Stimulated activated memory B cell treated with anti-CD40 and anti-IgM and Interleukin-4, amounts not matched to agents 10 μg/mL and 1 μg/mL and 100 μg/mL, for 72 hours (primary cell): ENCODE measurements at regions not wholly inside any gene's neighbourhood (a gene's known extent, or its start where the extent isn't known, plus 50 kb on each side); places are given as distances from the start of the nearest gene placed in this dataset.

ENCODE experiments used
- ATAC-seq: fragments of 150-1000 bp; cut with Tn5 transposase; 2 replicates; pipeline ENCODE4 v1.10.0; 2021
- H3K27ac Mint-ChIP-seq: one replicate; pipeline ENCODE4 v1.8.0; 2022; ENCODE audit warnings: mild to moderate bottlenecking, mixed read lengths
- H3K27me3 Mint-ChIP-seq: one replicate; pipeline ENCODE4 v1.8.0; 2022; ENCODE audit warnings: mixed read lengths
- H3K36me3 Mint-ChIP-seq: one replicate; pipeline ENCODE4 v1.8.0; 2022; ENCODE audit warnings: mixed read lengths
- H3K4me1 Mint-ChIP-seq: one replicate; pipeline ENCODE4 v1.8.0; 2022; ENCODE audit warnings: mixed read lengths
- H3K4me3 Mint-ChIP-seq: one replicate; pipeline ENCODE4 v1.8.0; 2022; ENCODE audit warnings: mild to moderate bottlenecking, moderate library complexity, mixed read lengths
- H3K9me3 Mint-ChIP-seq: one replicate; pipeline ENCODE4 v1.8.0; 2022; ENCODE audit warnings: mixed read lengths

DNA sequence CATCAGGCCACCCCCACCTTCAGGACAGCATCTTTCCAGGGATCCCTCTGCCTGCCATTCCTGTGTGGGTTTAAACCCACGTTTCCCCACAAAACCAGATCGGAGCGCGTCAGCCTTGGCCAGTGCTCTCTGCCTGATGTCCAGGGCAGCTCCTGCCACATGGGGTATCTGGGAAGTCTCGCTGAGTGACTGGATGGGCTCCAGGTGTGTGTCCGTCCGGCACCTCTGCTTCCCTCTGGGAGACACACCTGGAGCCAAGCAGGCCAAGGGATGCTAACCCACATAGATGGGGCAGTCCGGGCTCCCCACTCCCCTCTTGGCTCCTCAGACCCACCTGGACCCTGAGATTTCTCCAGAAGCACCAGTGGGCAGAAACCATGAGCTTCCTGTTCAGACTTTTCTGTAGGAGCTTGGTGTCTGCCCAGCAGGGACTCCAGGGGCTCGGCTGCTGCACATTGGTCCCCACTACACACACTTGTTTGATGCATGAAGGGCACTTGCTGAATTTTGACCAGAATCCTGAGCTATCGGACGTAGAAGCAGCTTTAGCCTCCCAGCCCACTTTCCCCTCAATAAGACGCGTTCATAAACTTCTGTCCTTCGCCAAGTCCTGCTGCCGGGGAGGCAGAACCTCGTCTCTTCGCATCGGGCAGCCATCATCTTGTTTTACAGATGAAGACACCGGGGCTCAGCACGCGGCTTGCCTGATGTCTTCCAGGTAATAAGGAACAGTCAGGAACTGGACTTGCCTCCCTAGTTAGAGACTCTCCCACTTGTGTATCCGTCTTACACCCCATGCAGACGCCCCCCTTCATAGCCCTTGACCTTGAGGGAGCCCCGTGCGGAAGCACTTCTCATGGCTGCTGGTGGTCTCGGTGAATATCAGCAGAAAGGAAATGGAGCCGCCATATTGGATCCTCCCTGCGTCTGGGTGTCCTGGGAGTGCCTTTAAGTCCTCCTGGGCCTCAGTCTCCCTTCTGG is 91.6 kb upstream of the ZNF469 start:
- Mint-ChIP-seq H3K9me3 (peaks cover 13% of the 10 kb centered on the region), H3K4me3 (no peak overlapping the region), H3K4me1 (no peaks in the 10 kb centered on the region), H3K36me3 (no peaks in the 10 kb centered on the region), H3K27me3 (peaks cover 32% of the 10 kb centered on the region), H3K27ac (no peak overlapping the region)
- ATAC-seq, result no peak

DNA sequence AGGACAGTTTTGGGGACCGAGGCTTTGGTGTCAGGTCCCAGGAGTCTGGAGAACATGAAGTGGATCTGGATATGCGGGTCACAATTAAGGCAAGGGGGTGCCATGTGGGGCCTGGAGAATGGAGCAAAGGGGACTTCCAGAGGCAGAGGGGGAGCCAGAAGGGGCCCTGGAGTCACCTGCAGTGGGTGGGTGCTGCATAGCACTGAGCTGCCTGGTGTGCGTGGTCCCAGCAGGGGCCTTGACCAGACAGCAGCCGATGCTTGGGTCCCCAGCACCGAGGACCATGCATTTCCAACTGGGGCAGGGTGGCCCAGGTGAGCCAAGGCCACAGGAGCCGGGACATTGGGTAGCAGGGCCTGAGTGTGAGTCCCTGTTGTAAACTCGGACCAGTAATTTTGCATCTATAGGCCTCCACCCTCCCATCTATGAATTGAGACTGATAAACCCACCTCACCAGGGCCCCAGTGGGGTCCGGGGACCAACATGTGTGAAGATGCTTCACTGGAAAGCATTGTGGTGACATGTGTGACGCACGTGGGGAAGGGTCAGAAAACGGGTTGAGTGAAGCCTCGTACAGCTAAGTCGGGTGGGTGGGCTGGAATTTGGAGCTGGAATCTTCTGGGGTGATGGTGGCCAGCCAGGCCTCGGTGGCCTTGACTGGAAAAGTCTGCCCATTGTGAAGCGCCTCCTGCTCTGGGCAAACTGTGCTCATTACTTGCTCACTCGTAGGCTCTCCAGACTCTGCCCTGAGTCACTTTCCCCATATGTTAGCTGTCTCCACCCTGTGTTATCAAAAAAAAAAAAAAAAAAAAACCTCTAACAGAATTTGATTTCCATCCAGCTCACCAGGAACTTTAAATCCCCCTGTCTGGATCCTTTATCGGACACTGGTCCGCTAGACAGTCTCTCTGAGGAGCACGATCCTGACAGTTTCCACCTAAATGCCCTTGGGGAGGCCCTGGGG is 90.5 kb upstream of the ZNF469 start:
- Mint-ChIP-seq H3K4me3 (no peak overlapping the region), H3K9me3 (peaks cover 7% of the 10 kb centered on the region), H3K36me3 (no peaks in the 10 kb centered on the region), H3K27ac (no peak overlapping the region), H3K27me3 (peaks cover 34% of the 10 kb centered on the region), H3K4me1 (no peaks in the 10 kb centered on the region)
- no peak for ATAC-seq

DNA sequence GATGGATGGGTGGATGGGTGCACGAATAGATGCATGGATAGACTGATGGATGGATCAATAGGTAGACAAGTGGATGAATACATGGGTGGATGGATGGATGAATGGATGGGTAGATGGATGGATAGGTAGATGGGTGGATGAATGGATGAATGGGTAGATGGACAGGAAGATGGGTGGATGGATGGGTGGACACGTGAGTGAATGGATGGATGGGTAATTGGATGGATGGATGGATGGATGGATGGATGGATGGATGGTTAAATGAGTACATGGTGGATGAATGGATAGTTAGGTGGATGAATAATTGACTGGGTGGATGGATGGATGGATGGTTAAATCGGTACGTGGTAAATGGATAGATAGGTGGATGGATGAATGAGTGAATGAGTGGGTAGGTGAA is 89.7 kb upstream of the ZNF469 start:
- no peaks in the 10 kb centered on the region for H3K36me3 Mint-ChIP-seq
- peaks cover 6% of the 10 kb centered on the region for H3K9me3 Mint-ChIP-seq
- no peaks in the 10 kb centered on the region for H3K4me1 Mint-ChIP-seq
- H3K27me3 Mint-ChIP-seq, result peaks cover 42% of the 10 kb centered on the region
- no peak overlapping the region for H3K4me3 Mint-ChIP-seq
- ATAC-seq, result no peak
- H3K27ac Mint-ChIP-seq, result no peak overlapping the region

DNA sequence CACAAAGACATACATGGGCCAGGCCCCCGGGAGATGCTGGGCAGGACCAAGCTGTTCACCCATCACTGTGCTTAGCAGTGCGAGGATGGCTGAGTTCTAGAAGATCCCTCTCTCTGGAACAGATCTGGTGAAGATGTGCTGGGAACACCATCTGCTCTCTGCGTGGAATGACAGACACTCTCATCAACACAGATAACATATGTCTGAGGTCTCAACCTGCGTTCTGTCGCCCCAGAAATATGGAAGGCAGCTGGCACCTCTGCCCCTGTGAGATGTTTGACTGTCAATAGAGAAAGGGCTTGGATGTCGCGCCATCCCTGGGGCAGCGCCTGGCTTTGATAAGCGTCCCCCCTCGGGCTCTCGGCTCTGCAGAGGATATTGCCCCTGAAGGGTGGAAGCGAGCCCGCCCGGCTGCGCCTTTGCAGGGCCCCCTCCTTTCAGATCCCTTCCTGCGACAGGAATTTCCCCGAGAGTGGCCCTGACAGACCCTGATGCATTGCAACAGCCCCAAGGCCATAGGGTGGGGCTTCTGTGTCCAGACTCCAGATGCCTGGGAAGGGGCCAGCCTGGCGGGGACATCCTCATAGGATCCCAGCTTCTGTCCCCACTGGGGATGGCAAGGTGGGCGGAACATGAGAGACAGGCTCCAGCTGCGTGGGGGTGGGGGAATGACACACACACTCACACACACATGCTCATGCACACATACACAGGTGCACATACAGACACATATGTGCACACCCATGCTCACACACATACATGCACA is 86.9 kb upstream of the ZNF469 start:
- H3K27ac Mint-ChIP-seq, result no peak overlapping the region
- peaks cover 67% of the 10 kb centered on the region for H3K27me3 Mint-ChIP-seq
- peaks cover 6% of the 10 kb centered on the region for H3K9me3 Mint-ChIP-seq
- ATAC-seq, result no peak
- H3K4me1 Mint-ChIP-seq, result no peaks in the 10 kb centered on the region
- no peaks in the 10 kb centered on the region for H3K36me3 Mint-ChIP-seq
- no peak overlapping the region for H3K4me3 Mint-ChIP-seq

DNA sequence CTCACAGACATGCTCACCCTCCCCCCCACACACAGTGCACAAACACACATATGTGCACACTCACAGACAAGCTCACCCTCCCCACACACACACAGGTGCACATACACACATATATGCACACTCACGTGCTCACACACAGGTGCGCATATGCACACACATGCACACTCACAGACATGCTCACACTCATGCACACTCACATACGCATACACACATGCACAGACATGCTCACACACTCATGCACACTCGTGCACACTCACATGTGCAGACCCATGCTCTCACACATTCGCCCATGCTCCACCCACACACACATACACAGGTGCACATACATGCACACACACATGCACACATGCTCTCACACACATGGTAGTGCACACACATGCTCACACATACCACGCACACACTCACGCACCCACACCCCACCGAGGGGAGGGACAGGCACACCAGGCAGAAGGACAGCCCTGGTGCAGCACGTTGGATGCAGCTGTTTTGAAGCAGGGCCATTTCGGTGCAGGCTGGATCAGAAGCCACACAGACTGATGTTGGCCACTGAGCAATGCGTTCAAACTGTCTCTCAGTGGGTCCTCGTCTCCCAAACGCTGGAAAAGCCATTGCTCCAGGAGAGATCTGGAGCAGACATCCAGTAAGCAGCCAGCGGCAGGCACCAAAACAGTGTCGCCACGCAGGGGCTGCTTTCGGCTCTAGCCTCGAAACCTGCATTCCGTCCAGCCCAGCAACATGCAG is 86.2 kb upstream of the ZNF469 start:
- no peak for ATAC-seq

DNA sequence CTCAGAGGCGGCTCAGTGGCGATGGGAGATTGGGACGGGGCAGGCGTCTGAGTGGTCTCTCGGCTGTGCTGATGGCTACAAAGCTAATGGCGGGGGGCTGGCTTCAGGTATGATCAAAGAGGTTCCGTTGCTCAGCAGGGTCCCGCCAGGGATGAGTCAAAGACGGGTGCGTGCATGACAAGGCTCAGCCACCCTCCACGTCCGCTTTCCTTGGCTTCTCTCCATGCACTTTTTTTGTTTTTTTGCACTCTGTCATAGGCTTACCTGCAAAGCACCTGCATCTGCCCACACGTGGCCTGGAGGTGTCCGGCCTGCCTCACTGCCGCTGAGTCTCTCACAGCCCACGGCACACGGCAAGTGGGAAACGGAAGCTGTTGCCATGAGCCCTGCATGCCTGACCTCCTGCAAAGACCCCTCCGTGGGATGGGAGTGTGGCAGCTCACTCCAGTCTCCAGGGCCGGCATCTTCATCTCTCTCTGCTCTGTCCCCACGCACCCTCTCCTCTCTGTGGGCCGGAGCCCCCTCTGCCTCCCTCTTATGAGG is 85.5 kb upstream of the ZNF469 start:
- Mint-ChIP-seq H3K36me3 (no peaks in the 10 kb centered on the region), H3K4me3 (no peak overlapping the region), H3K4me1 (no peaks in the 10 kb centered on the region), H3K27me3 (peaks cover 70% of the 10 kb centered on the region), H3K9me3 (peaks cover 6% of the 10 kb centered on the region), H3K27ac (no peak overlapping the region)
- no peak for ATAC-seq

More for the DNA sequence above, 86.2 kb upstream of the ZNF469 start:
- Mint-ChIP-seq H3K4me3 (no peak overlapping the region), H3K9me3 (peaks cover 6% of the 10 kb centered on the region), H3K27ac (no peak overlapping the region), H3K27me3 (peaks cover 70% of the 10 kb centered on the region), H3K36me3 (no peaks in the 10 kb centered on the region), H3K4me1 (no peaks in the 10 kb centered on the region)

DNA sequence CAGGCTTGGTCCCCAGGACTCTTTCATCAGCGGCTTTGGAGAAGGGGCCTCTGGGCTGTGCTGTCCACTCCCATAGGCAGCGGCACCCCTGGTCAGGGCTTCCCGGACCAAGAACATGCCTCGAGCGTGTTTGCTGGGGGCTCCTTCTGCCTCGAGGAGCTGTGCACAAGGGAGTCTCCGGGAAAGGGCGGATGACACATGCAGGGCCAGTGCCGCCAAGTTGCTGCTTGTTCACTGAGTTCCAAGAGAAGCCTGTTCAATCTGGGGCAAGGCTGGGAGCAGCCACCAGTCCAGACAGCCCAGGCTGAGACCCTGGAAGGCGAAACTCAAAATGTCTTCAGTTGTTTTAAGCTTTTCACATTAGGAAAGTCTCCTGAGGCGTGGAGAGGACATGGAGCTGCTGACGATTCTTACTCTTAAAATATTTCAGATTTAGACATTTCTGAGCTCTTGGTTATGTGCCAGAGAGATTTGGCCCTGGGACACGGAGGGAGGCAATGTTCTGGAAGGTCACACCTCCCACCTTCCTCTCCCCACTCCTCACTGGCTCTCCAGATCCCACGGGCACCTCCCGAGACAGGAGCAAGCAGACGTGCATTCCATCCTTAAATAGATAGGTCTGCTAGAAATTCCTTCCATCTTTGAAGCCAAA is 84.5 kb upstream of the ZNF469 start:
- no peak for ATAC-seq
- Mint-ChIP-seq H3K4me1 (no peaks in the 10 kb centered on the region), H3K4me3 (no peak overlapping the region), H3K27me3 (peaks cover 70% of the 10 kb centered on the region), H3K27ac (no peak overlapping the region), H3K9me3 (peaks cover under 1% of the 10 kb centered on the region), H3K36me3 (no peaks in the 10 kb centered on the region)

DNA sequence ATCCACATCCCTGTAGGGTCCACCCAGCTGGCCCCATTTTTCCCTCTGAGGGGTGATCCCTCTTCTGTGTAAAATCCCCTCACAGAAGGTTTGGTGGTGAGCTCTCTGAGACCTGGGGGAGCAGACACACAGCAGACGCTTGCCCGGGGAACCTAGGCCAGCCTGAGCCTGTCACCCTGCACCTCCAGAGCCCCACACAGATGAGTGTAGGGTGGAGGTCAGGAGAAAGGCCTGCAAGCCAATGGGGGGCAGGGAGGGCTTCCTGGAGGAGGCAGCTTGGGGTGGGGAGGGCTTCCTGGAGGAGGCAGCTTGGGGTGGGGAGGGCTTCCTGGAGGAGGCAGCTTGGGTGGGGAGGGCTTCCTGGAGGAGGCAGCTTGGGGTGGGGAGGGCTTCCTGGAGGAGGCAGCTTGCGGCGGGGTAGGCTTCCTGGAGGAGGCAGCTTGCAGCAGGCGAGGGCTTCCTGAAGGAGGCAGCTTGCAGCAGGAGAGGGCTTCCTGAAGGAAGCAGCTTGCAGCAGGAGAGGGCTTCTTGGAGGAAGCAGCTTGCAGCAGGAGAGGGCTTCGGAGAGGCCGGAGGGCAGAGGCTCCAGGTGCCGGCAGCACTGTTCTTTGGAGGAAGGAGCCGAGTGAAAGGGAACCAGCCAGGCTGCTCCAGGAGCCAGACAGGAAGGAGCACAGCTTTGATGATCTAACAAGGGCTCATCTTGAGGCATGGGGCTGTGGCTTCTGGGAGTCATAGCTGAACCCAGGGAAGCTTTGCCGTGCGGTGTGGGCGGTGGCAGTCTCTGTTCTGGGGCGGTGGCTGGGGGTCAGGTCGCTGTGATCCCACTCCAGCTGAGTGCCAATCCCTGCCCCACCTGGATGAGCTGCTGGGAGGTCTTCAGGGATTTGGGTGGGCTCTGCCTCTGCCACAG is 83.7 kb upstream of the ZNF469 start:
- no peak overlapping the region for H3K27ac Mint-ChIP-seq
- H3K4me3 Mint-ChIP-seq, result no peak overlapping the region
- H3K36me3 Mint-ChIP-seq, result no peaks in the 10 kb centered on the region
- H3K9me3 Mint-ChIP-seq, result peaks cover 2% of the 10 kb centered on the region
- no peak for ATAC-seq
- H3K4me1 Mint-ChIP-seq, result no peaks in the 10 kb centered on the region
- H3K27me3 Mint-ChIP-seq, result peaks cover 69% of the 10 kb centered on the region

DNA sequence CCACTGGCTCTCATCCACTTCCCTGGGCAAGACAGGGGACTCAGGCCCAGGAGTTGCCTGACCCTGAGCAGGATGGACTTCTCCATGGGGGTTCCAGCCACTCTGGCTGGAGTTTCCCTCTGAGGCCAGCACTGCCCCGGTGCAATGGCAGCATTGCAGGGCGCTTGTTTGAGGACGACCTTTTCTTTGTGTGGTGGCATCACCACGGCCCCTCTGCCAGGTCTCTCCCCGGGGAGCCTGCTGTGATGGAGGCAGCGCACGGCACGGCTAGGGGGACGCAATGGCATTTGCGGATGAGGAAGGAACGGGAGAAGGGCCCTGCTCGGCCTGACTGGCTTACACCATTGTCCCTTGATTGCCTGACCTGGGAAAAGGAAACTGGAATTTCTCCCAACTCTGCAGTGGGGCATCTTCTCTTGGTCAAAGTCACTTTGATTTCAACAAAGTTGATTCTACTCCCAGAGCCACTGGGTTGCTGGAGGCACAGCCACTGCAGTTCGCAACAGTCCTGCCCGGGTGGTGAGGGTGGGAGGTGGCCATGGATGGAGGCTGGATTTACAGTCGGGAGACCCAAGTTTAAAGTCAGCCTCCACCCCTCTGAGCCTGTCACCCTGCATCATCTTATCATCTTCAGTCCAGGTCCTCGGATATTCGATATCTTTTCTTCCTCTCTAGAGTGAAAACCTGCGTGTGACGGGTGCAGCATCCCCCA is 82.9 kb upstream of the ZNF469 start:
- Mint-ChIP-seq H3K9me3 (peaks cover 2% of the 10 kb centered on the region), H3K27ac (no peak overlapping the region), H3K4me1 (no peaks in the 10 kb centered on the region), H3K4me3 (no peak overlapping the region), H3K36me3 (no peaks in the 10 kb centered on the region), H3K27me3 (peaks cover 60% of the 10 kb centered on the region)
- no peak for ATAC-seq

DNA sequence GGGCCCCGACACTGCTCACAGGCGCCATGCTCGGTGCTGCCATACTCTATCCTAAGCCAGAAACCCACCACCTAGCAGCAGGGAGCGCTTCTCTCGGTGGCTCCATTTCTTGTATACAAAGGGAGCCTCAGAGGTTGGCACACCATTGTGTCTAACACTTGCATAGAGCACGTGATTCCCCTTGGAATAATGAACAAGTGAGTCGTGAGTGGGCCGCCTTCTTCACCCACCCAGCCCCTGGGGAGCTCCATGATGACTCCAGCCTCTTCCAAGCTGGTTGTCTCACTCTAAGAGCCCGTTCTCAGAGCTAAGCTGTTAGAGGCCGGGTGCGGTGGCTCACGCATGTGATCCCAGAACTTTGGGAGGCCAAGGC is 82.3 kb upstream of the ZNF469 start:
- peaks cover 60% of the 10 kb centered on the region for H3K27me3 Mint-ChIP-seq
- H3K36me3 Mint-ChIP-seq, result no peaks in the 10 kb centered on the region
- ATAC-seq, result no peak

DNA sequence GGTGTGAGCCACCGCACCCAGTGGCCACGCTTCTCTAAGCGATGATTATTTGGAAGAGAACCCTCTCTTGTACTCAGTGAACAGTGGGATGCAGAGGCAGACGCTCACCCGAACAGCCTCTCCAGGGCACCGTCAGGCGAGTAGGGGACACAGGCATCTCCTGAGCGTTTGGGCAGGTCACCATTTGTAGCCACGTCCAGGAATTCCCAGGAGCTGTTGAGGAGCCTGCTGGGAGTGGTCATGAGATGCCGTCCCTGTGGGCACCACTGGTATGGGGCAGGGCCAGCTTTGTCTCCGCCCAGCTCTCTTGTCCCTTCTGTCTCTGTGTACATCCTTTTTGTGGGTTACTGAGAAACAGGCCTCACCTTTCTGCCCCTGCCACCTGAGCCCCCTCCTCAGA is 81.3 kb upstream of the ZNF469 start:
- Mint-ChIP-seq H3K36me3 (no peaks in the 10 kb centered on the region), H3K27ac (no peak overlapping the region), H3K4me3 (no peak overlapping the region), H3K27me3 (peaks cover 60% of the 10 kb centered on the region), H3K4me1 (no peaks in the 10 kb centered on the region), H3K9me3 (peaks cover 7% of the 10 kb centered on the region)
- no peak for ATAC-seq

More for the DNA sequence above, 82.3 kb upstream of the ZNF469 start:
- Mint-ChIP-seq H3K9me3 (peaks cover 3% of the 10 kb centered on the region), H3K27ac (no peak overlapping the region), H3K4me3 (no peak overlapping the region), H3K4me1 (no peaks in the 10 kb centered on the region)

DNA sequence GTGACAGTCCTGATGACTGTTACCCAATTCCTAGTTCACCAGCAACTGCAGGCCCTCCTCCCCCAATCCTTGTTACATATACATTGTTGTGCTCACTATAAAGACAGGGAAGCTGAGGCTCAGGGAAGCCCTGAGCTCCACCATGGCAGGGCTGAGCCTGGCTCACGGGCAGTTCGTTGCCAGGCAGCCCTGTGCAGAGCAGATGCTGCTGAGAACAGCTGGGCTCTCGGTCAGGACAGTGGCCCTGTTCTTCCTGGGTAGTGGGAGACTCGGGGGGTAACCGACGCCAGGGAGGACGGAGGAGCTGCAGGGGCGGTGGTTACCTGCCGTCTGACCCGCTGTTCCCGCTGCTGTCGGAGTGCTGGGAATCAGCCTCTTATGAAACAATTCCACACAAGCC is 80.9 kb upstream of the ZNF469 start:
- H3K4me3 Mint-ChIP-seq, result no peak overlapping the region
- no peak overlapping the region for H3K27ac Mint-ChIP-seq
- no peaks in the 10 kb centered on the region for H3K36me3 Mint-ChIP-seq
- H3K27me3 Mint-ChIP-seq, result peaks cover 60% of the 10 kb centered on the region
- peaks cover 7% of the 10 kb centered on the region for H3K9me3 Mint-ChIP-seq
- no peaks in the 10 kb centered on the region for H3K4me1 Mint-ChIP-seq
- ATAC-seq, result no peak
